WI38 (cell line): ENCODE measurements at regions not wholly inside any gene's neighbourhood (a gene's known extent, or its start where the extent isn't known, plus 50 kb on each side); places are given as distances from the start of the nearest gene placed in this dataset.

Source experiments
- H3K4me3 ChIP-seq: 2 replicates; pipeline ENCODE4 v1.5.1; 2011; ENCODE audit warnings: low read depth, mild to moderate bottlenecking, control low read depth, low read length
- TF ChIP-seq, protein P1 (sequence below): IDR thresholded peaks from 2 replicates; pipeline ENCODE4 v1.5.1; 2012; ENCODE audit warnings: low read depth, mild to moderate bottlenecking, control low read depth, low read length

DNA sequence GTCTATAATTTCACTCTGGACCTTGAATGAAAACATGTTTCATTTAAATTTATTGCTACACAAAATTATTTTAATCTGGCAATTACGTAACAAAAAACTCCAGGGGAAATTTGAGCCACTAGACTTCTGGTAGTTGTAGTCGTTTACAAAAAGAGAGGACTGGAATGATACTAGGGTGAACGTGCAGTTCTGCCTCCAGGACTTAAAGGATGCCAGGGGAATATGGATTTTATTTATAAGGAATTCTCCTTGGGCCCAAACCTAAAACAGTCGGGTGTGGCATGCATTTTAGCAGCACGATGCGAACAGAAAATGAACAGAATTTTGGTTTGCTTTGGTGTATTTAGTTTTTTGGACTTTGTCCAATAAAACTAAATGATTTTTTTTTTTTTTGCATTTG is 76.9 kb downstream of the PRL start:
- no peak overlapping the region for H3K4me3 ChIP-seq
- TF ChIP-seq, protein P1, sequence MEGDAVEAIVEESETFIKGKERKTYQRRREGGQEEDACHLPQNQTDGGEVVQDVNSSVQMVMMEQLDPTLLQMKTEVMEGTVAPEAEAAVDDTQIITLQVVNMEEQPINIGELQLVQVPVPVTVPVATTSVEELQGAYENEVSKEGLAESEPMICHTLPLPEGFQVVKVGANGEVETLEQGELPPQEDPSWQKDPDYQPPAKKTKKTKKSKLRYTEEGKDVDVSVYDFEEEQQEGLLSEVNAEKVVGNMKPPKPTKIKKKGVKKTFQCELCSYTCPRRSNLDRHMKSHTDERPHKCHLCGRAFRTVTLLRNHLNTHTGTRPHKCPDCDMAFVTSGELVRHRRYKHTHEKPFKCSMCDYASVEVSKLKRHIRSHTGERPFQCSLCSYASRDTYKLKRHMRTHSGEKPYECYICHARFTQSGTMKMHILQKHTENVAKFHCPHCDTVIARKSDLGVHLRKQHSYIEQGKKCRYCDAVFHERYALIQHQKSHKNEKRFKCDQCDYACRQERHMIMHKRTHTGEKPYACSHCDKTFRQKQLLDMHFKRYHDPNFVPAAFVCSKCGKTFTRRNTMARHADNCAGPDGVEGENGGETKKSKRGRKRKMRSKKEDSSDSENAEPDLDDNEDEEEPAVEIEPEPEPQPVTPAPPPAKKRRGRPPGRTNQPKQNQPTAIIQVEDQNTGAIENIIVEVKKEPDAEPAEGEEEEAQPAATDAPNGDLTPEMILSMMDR = no peak

- TF ChIP-seq, protein P1 = no peak
- no peak overlapping the region for H3K4me3 ChIP-seq
Measured at GRCh38 chr6:22221211-22221610, 75.6 kb downstream of the PRL start.

GRCh38 chr6:22221630-22222029 is 75.2 kb downstream of the PRL start:
- H3K4me3 ChIP-seq = no peak overlapping the region
- TF ChIP-seq, protein P1 = no peak

DNA sequence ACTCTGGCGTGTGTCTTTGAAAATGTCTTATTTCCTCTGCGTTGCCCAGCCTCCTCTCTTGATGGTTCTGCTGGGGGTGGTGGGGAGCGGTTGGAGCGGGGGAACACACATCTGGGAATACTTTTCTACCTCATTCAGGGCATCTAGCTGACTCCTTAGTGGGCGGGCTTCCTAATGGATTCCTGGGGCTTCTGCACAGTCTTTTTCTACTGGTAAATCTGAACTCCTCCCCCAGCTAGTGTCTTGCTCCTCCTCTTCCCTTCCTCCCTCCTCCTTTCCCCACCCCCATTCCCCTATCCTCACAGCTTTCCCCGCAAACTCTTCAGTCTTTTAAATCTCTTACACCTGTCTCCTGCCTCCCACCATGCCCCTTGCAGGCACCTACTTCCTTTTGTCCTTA is 74.4 kb downstream of the PRL start:
- no peak overlapping the region for H3K4me3 ChIP-seq

DNA sequence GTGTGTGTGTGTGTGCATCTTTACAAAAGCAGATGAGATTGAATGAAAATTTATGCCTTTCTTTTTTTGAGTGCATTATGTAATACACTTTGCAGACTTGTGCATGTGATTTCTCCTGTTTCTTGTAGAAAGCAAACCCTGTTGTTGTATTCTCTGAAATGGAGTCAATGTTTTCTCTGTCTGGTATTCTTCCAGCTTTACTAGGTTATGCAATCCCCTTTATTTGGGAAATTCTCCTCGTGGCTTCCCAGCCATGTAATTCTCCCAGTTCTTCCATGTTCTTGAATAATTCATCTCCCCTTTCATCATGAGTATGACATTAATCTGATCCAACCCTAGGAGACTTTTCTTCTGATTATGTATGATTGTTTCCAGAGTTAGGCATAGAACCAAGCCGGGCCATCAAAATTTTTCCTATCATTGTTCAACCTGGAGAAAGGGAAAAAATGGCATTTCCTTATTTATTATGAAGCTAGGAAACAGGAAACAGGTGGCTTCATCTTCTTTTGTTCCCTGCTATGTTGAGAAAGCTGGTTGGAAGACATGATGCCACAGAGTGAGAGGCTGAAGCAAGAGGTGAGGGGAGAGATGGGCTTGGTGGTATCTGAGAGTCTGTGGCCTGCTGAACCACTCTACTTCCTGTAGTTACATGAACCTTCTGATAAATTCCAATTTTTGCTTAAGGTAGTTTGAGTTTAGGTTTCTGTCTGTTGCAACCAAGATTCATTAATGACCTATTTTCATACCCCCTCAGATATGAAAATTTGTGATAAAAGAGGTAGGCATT is 68.8 kb downstream of the PRL start:
- no peak overlapping the region for H3K4me3 ChIP-seq
- TF ChIP-seq, protein P1 = no peak

More for the DNA sequence above, 74.4 kb downstream of the PRL start:
- TF ChIP-seq, protein P1 = no peak

DNA sequence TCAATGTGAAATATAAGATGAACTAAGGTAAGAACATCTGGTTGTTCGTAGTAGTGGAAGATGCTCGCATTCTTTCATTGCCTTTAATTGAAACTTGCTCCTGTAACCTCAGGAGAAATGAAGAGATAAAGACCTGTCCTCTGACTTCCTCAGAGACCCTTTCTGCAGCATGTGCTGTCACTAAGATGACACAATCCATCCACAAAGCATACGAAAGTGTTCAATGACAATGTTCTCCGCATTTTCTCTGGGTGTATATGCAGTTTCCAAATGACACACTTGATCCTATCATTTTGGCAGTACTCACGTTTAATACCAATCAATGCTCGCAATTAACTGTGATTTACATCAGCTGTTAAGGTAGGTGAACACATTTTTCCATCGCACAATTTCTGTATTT is 65.8 kb downstream of the PRL start:
- no peak overlapping the region for H3K4me3 ChIP-seq
- TF ChIP-seq, protein P1 = no peak

- H3K4me3 ChIP-seq = no peak overlapping the region
- TF ChIP-seq, protein P1 = no peak
Measured at GRCh38 chr6:22231616-22232015, 65.2 kb downstream of the PRL start.
